T-helper 1 cell treated with Interleukin-12 subunit alpha and Interleukin-12 subunit beta and Interleukin-4 antibody, amounts not matched to agents 30 μg/mL and 1 μg/mL, for 36 hours (primary cell): ENCODE measurements at regions not wholly inside any gene's neighbourhood (a gene's known extent, or its start where the extent isn't known, plus 50 kb on each side); places are given as distances from the start of the nearest gene placed in this dataset.
"Not testable (repeated sequence)": the region's sequence is repeated elsewhere in the genome, so short reads cannot be mapped to it uniquely, and the experiment has no call there.

ENCODE experiments used
- H3K27ac Mint-ChIP-seq: one replicate; pipeline ENCODE4 v1.8.0; 2021; ENCODE audit warnings: mild to moderate bottlenecking, mixed read lengths
- H3K27me3 Mint-ChIP-seq: one replicate; pipeline ENCODE4 v1.8.0; 2021; ENCODE audit warnings: low read depth, mixed read lengths
- H3K36me3 Mint-ChIP-seq: one replicate; pipeline ENCODE4 v1.8.0; 2021; ENCODE audit warnings: low read depth, mixed read lengths
- H3K4me1 Mint-ChIP-seq: one replicate; pipeline ENCODE4 v1.8.0; 2021; ENCODE audit warnings: low read depth, mixed read lengths
- H3K4me3 Mint-ChIP-seq: one replicate; pipeline ENCODE4 v1.8.0; 2021; ENCODE audit warnings: mild to moderate bottlenecking, moderate library complexity, mixed read lengths
- H3K9me3 Mint-ChIP-seq: one replicate; pipeline ENCODE4 v1.8.0; 2021; ENCODE audit warnings: mixed read lengths

DNA sequence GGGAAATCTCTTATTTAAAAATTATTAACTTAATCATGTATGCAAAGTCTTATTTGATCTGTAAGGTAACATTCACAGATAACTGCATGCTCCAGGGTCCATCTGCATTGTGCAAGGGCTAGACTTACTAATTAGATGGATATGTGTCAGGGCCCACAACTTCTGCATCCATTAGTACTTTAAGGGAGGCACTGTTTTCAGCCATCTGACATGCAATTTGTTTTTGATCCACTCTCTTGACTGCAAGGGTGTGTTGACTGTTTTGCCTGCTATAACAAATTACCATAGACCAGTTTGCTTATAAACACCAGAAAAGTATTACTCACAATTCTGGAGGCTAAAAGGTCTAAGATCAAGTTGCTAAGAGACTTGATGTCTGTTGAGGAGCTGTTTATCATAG is 542.1 kb upstream of the HS3ST1 start:
- Mint-ChIP-seq H3K4me1 (no peaks in the 10 kb centered on the region), H3K27me3 (no peaks in the 10 kb centered on the region), H3K36me3 (no peaks in the 10 kb centered on the region), H3K27ac (no peak overlapping the region), H3K9me3 (peaks cover 3% of the 10 kb centered on the region), H3K4me3 (no peak overlapping the region)

DNA sequence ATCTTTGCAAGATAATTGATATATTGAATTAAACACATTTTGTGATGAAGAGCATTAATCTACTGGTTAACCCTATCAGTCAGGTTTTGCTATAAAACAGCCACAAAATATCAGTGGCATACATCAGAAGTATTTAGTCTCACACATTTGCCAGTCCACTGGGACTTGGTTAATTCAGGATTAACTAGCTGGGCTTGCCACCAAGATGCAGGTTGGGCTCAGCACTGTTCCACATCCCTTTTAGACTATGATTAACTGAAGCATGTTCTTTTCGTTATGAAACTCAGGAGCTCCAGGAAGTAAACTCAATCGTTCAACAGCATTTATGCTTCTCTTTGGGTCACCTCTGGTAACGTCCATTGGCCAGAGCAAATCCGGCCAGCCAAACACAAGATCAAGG is 538.1 kb upstream of the HS3ST1 start:
- Mint-ChIP-seq H3K4me3 (no peak overlapping the region), H3K27ac (no peak overlapping the region), H3K9me3 (peaks cover 10% of the 10 kb centered on the region), H3K4me1 (no peaks in the 10 kb centered on the region), H3K27me3 (no peaks in the 10 kb centered on the region), H3K36me3 (no peaks in the 10 kb centered on the region)

GRCh38 chr4:11954093-11954492 is 525.4 kb upstream of the HS3ST1 start:
- Mint-ChIP-seq H3K4me3 (no peak overlapping the region), H3K36me3 (no peaks in the 10 kb centered on the region), H3K27me3 (no peaks in the 10 kb centered on the region), H3K27ac (no peak overlapping the region), H3K9me3 (no peaks in the 10 kb centered on the region), H3K4me1 (no peaks in the 10 kb centered on the region)

DNA sequence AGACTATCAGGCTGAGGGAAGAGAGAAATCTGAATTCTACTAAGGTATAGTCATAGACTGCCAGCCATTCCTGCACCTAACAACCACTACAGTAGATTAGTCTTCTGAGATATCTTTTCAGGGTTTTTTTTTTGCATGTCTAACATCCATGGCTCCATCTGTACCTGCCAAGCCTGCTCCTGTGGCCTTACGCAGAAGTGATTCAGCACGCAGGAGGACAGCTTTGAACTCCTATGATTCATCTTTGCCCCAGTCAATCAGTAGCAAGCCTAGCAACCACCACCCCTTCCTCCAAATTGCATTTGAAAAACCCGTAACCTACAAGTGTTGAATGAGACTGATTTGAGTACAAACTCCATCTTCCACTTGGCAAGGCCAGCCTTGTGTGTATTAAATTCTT is 520.7 kb upstream of the HS3ST1 start:
- H3K4me1 Mint-ChIP-seq = no peaks in the 10 kb centered on the region
- no peak overlapping the region for H3K27ac Mint-ChIP-seq
- H3K36me3 Mint-ChIP-seq = no peaks in the 10 kb centered on the region
- no peak overlapping the region for H3K4me3 Mint-ChIP-seq
- H3K27me3 Mint-ChIP-seq = no peaks in the 10 kb centered on the region
- H3K9me3 Mint-ChIP-seq = no peaks in the 10 kb centered on the region

GRCh38 chr4:11947629-11948028 is 518.9 kb upstream of the HS3ST1 start:
- H3K9me3 Mint-ChIP-seq, H3K4me1 Mint-ChIP-seq, H3K27me3 Mint-ChIP-seq, H3K36me3 Mint-ChIP-seq, H3K27ac Mint-ChIP-seq, H3K4me3 Mint-ChIP-seq: not testable (repeated sequence)

DNA sequence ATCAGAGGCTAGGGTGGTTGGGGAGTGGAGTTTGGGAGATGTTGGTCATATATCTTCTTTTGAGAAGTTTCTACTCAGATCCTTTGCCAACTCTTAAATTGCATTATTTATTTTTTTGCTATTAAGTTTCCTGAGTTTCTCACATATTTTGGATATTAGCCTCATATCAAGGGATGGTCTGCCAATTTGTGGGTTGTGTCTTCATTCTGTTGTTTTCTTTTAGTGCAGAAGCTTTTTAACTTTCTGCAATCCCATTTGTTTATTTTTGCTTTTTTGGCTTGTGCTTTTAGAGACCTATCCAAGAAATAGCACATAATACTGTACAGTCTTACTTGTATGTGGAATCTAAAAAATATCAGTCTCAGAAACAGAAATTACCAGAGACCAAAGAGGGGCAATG is 509.2 kb upstream of the HS3ST1 start:
- no peaks in the 10 kb centered on the region for H3K36me3 Mint-ChIP-seq
- H3K9me3 Mint-ChIP-seq = peaks cover 4% of the 10 kb centered on the region
- no peak overlapping the region for H3K4me3 Mint-ChIP-seq
- H3K27me3 Mint-ChIP-seq = no peaks in the 10 kb centered on the region
- no peaks in the 10 kb centered on the region for H3K4me1 Mint-ChIP-seq
- H3K27ac Mint-ChIP-seq = no peak overlapping the region

GRCh38 chr4:11931266-11931820 is 502.6 kb upstream of the HS3ST1 start:
- Mint-ChIP-seq H3K36me3 (no peaks in the 10 kb centered on the region), H3K4me1 (no peaks in the 10 kb centered on the region), H3K4me3 (no peak overlapping the region), H3K27ac (no peak overlapping the region), H3K27me3 (no peaks in the 10 kb centered on the region), H3K9me3 (peaks cover 4% of the 10 kb centered on the region)

DNA sequence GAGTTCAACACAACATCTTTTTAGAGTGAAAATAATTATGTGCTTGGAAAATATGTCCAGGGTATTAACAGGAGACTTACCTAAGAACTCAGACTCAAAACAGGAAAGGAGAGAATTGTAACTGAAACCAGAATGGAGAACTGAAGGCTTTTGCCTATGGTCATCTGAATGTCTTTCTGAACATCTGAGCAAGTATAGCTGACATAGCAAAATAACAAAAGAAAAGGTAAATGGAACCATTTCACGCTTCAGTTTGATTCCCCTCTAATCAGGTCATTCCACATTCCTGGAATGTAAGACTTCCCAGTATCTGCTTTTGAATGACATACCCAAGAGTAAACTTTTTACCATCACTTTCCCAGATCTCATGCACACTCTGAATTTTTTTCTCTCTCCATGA is 500.4 kb upstream of the HS3ST1 start:
- H3K9me3 Mint-ChIP-seq = peaks cover 4% of the 10 kb centered on the region
- H3K4me3 Mint-ChIP-seq = no peak overlapping the region
- H3K36me3 Mint-ChIP-seq = no peaks in the 10 kb centered on the region
- no peak overlapping the region for H3K27ac Mint-ChIP-seq
- no peaks in the 10 kb centered on the region for H3K4me1 Mint-ChIP-seq
- H3K27me3 Mint-ChIP-seq = no peaks in the 10 kb centered on the region

- H3K27ac Mint-ChIP-seq = no peak overlapping the region
- H3K4me1 Mint-ChIP-seq = no peaks in the 10 kb centered on the region
- H3K9me3 Mint-ChIP-seq = peaks cover 11% of the 10 kb centered on the region
- no peaks in the 10 kb centered on the region for H3K27me3 Mint-ChIP-seq
- H3K36me3 Mint-ChIP-seq = no peaks in the 10 kb centered on the region
- no peak overlapping the region for H3K4me3 Mint-ChIP-seq
Measured at GRCh38 chr4:11919316-11919715, 490.6 kb upstream of the HS3ST1 start.

DNA sequence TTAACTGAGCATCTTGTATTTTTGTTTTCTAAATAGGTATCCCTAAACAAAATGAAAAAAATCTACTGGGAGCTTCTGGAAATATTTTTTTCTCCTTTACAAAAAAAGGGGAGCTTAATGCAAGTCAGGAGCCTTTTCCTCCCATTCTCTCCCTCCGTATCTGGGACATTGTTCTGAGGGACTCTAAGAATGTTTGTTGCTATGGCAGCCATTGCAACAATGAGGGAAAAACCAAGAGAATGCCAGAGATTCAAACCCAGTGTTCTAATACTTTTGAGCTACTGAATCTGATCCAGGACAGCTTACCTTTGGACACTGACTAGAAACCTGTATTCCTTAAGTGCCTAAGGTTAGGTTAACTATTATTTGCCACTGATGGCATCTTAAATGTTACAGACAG is 485.7 kb upstream of the HS3ST1 start:
- Mint-ChIP-seq H3K4me3 (no peak overlapping the region), H3K36me3 (no peaks in the 10 kb centered on the region), H3K4me1 (no peaks in the 10 kb centered on the region), H3K27ac (no peak overlapping the region), H3K27me3 (no peaks in the 10 kb centered on the region), H3K9me3 (peaks cover 6% of the 10 kb centered on the region)

GRCh38 chr4:11912886-11913285 is 484.2 kb upstream of the HS3ST1 start:
- Mint-ChIP-seq H3K4me1 (no peaks in the 10 kb centered on the region), H3K27me3 (no peaks in the 10 kb centered on the region), H3K27ac (no peak overlapping the region), H3K9me3 (peaks cover 6% of the 10 kb centered on the region), H3K4me3 (no peak overlapping the region), H3K36me3 (no peaks in the 10 kb centered on the region)

DNA sequence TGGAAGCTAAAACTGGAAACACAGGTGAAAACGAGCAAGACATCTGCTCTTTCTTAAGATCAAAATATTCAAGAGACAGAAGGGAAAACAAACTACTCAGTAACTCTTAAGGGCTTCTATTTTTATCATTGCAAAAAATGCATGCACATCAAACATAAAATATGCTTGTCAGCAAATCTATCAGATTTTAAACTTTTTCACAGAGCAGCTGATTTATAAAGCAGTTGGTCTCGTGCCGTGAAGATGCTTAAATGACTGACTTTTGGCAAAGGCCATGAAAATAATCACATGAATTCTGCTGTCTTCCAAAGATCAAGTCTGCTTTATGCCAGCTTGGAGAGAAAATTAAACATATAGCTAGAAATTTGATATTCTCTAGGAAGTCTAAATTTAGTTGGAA is 482.1 kb upstream of the HS3ST1 start:
- H3K9me3 Mint-ChIP-seq = peaks cover 6% of the 10 kb centered on the region
- H3K27me3 Mint-ChIP-seq = no peaks in the 10 kb centered on the region
- no peak overlapping the region for H3K27ac Mint-ChIP-seq
- no peak overlapping the region for H3K4me3 Mint-ChIP-seq
- H3K36me3 Mint-ChIP-seq = no peaks in the 10 kb centered on the region
- H3K4me1 Mint-ChIP-seq = no peaks in the 10 kb centered on the region

DNA sequence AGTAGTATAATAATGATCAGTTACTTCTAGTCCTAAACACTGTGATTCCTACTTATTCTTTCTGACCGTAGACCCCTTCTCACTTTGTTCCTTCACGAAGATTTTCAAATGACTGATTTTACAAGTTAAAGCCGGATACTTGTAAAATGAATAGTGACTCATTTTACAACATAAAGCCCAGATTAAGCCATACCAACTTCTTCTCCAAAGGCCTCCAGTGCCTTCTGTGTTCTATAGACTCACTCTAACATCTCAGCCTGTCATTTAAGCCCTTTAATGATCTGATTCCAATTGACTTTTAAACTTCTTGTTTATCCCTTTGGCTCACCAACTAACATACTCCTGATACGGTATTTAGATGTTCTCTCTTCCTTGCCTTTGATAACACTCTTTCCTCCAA is 480.0 kb upstream of the HS3ST1 start:
- Mint-ChIP-seq H3K36me3 (no peaks in the 10 kb centered on the region), H3K27me3 (no peaks in the 10 kb centered on the region), H3K4me1 (no peaks in the 10 kb centered on the region), H3K27ac (no peak overlapping the region), H3K4me3 (no peak overlapping the region), H3K9me3 (no peaks in the 10 kb centered on the region)

- no peaks in the 10 kb centered on the region for H3K4me1 Mint-ChIP-seq
- H3K4me3 Mint-ChIP-seq = no peak overlapping the region
- H3K27me3 Mint-ChIP-seq = no peaks in the 10 kb centered on the region
- no peaks in the 10 kb centered on the region for H3K36me3 Mint-ChIP-seq
- no peaks in the 10 kb centered on the region for H3K9me3 Mint-ChIP-seq
- no peak overlapping the region for H3K27ac Mint-ChIP-seq
Measured at GRCh38 chr4:11908205-11908604, 479.5 kb upstream of the HS3ST1 start.

GRCh38 chr4:11904846-11905739 is 476.4 kb upstream of the HS3ST1 start:
- no peak overlapping the region for H3K27ac Mint-ChIP-seq

More at GRCh38 chr4:11904846-11905739, 476.4 kb upstream of the HS3ST1 start:
- Mint-ChIP-seq H3K27me3 (no peaks in the 10 kb centered on the region), H3K4me3 (no peak overlapping the region), H3K36me3 (no peaks in the 10 kb centered on the region), H3K4me1 (no peaks in the 10 kb centered on the region), H3K9me3 (no peaks in the 10 kb centered on the region)
